ENCODE measurements at regions not wholly inside any gene's neighbourhood (a gene's known extent, or its start where the extent isn't known, plus 50 kb on each side); places are given as distances from the start of the nearest gene placed in this dataset.

DNA sequence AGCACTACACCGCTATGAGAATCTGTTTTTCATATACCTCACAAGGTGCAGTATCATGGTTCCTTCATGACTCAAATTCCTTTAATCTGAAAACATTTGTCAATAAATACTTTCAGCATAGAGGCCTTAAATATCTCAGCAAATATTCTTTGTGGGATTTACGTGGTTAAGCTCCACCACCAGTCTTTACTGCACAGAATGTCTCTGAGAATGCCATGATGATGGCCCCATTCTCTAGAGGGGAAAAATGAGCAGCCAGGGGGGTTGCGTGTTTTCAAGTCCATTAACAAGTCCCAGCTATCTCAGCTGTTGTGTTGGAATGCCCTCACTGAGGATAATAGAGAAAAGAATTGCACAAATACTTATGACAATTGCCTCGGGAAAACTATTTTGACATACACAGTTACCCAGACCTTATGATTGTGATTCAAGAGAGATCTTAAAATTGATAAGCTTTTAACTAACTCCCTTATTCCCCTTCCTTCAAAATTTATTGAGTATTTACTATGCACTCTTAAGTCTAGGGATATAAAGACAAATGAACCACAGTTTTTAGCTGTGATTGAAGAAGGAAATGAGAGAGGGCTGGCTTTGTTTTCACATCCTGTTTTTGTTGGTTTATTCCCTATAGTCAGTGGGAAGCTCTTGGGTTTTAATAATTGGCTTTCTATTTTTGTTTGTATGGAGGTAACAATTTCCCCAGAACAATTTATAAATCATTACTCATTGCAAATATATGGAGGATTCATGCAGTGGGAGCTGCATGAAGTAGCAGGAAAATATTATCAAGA lies 176.5 kb upstream of the VWC2 start:
- Histone ChIP-seq H3K4me3 (ENCODE audit: low read length in 2 of 2) (no peak overlapping the region), H3K36me3 (replicated peaks in 1 of 2; ENCODE audit: control insufficient read depth in 2 of 2, insufficient read depth in 2 of 2, low read length in 2 of 2) (no peaks in the 10 kb centered on the region), H2AFZ (ENCODE audit: low read length) (no peak overlapping the region), H2AK5ac (ENCODE audit: low read depth, low read length) (no peak overlapping the region), H3K9me3 (replicated peaks in 1 of 2; ENCODE audit: control insufficient read depth in 2 of 2, insufficient read depth in 1 of 2, low read depth in 1 of 2, low read length in 2 of 2) (no peaks in the 10 kb centered on the region), H2BK15ac (ENCODE audit: low read length) (no peak overlapping the region), H2BK5ac (ENCODE audit: low read length) (no peak overlapping the region), H3K4me1 (ENCODE audit: control insufficient read depth in 2 of 2, insufficient read depth in 1 of 2, low read depth in 1 of 2, low read length in 2 of 2) (no peaks in the 10 kb centered on the region), H4K91ac (ENCODE audit: low read depth, low read length, poor library complexity) (no peak overlapping the region), H3K27ac (replicated peaks; ENCODE audit: low read length) (no peak overlapping the region), H3K18ac (ENCODE audit: low read length) (no peak overlapping the region), H2BK120ac (ENCODE audit: low read depth, low read length) (no peak overlapping the region), H3K79me1 (ENCODE audit: low read depth, low read length) (no peaks in the 10 kb centered on the region), H3K23ac (ENCODE audit: low read depth, low read length, poor library complexity) (no peak overlapping the region), H3K4me2 (ENCODE audit: insufficient read depth, low read length, poor library complexity, severe bottlenecking) (no peak overlapping the region), H3K14ac (ENCODE audit: low read length) (no peak overlapping the region), H4K8ac (ENCODE audit: low read depth, low read length) (no peak overlapping the region), H3K27me3 (ENCODE audit: control insufficient read depth in 3 of 3, insufficient read depth in 3 of 3, low read depth in 1 of 3, low read length in 3 of 3) (no peaks in the 10 kb centered on the region), H3K9ac (ENCODE audit: low read depth, low read length, poor library complexity) (no peak overlapping the region), H3K4ac (ENCODE audit: low read length) (no peak overlapping the region), H2BK12ac (ENCODE audit: low read length) (no peak overlapping the region)
- WGBS, 2 donors (ENCODE audit: extremely low coverage in 2 of 2, insufficient read length in 2 of 2, insufficient replicate concordance in 1 of 2) = no CpG with 5 or more reads among the region's 4 CpGs
- DNase-seq (ENCODE audit: low spot score) = no peak

DNA sequence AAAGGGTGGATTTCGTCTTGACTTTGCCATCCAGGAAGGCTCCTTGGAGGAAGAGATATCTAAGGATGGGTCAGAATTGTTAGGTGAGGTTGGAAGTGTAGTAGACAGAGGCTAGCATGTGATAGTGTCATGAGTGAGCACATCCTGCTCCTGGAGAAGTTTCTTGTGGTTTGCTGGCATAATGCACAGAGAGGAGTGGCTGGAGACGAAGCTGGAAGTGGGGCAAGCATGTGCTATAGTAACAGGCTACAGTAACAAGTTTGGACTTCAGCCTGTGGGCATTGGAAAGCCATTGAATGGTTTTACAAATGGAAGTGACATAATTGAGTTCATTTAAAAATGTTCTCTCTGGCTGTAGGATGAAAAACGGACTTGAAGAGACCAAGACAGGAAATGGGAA lies 175.6 kb upstream of the VWC2 start:
- H3K4me1 ChIP-seq (ENCODE audit: control insufficient read depth in 2 of 2, insufficient read depth in 1 of 2, low read depth in 1 of 2, low read length in 2 of 2) = no peaks in the 10 kb centered on the region
- no peak overlapping the region for H2BK120ac ChIP-seq (ENCODE audit: low read depth, low read length)
- no peak overlapping the region for H3K27ac ChIP-seq (replicated peaks; ENCODE audit: low read length)
- no peaks in the 10 kb centered on the region for H3K36me3 ChIP-seq (replicated peaks in 1 of 2; ENCODE audit: control insufficient read depth in 2 of 2, insufficient read depth in 2 of 2, low read length in 2 of 2)
- no peaks in the 10 kb centered on the region for H3K27me3 ChIP-seq (ENCODE audit: control insufficient read depth in 3 of 3, insufficient read depth in 3 of 3, low read depth in 1 of 3, low read length in 3 of 3)
- H3K79me1 ChIP-seq (ENCODE audit: low read depth, low read length) = no peaks in the 10 kb centered on the region
- H3K18ac ChIP-seq (ENCODE audit: low read length) = no peak overlapping the region
- H3K14ac ChIP-seq (ENCODE audit: low read length) = no peak overlapping the region
- DNase-seq (ENCODE audit: low spot score) = no peak
- no peak overlapping the region for H3K4me2 ChIP-seq (ENCODE audit: insufficient read depth, low read length, poor library complexity, severe bottlenecking)
- H4K91ac ChIP-seq (ENCODE audit: low read depth, low read length, poor library complexity) = no peak overlapping the region
- H3K9me3 ChIP-seq (replicated peaks in 1 of 2; ENCODE audit: control insufficient read depth in 2 of 2, insufficient read depth in 1 of 2, low read depth in 1 of 2, low read length in 2 of 2) = no peaks in the 10 kb centered on the region
- no peak overlapping the region for H2BK15ac ChIP-seq (ENCODE audit: low read length)
- no peak overlapping the region for H2BK5ac ChIP-seq (ENCODE audit: low read length)
- H2BK12ac ChIP-seq (ENCODE audit: low read length) = no peak overlapping the region
- H2AK5ac ChIP-seq (ENCODE audit: low read depth, low read length) = no peak overlapping the region
- H3K4ac ChIP-seq (ENCODE audit: low read length) = no peak overlapping the region
- H3K4me3 ChIP-seq (ENCODE audit: low read length in 2 of 2) = no peak overlapping the region
- no peak overlapping the region for H3K23ac ChIP-seq (ENCODE audit: low read depth, low read length, poor library complexity)
- H3K9ac ChIP-seq (ENCODE audit: low read depth, low read length, poor library complexity) = no peak overlapping the region
- WGBS, 2 donors (ENCODE audit: extremely low coverage in 2 of 2, insufficient read length in 2 of 2, insufficient replicate concordance in 1 of 2) = no CpG with 5 or more reads among the region's 3 CpGs
- no peak overlapping the region for H2AFZ ChIP-seq (ENCODE audit: low read length)
- peak overlapping the region; percentile 78 for H4K8ac ChIP-seq (ENCODE audit: low read depth, low read length)

DNA sequence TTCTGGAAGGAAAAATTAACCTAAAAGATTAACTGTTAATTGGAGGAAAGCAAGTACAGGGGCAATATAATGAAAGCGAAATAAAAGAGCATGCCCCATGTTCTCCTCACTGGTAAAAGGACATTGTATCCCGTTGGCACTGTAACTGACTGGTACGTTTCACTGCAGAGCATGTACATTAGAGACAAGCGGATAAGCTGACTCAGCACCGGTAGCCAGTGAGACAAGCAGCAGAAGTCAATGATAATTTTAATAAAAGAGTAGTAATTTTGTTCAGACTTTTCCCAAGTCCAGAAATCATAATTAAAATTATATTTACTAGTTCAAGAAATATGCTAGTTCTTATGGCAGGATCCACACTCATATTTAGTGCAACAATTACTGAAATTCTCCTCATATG lies 161.5 kb upstream of the VWC2 start:
- H2AFZ ChIP-seq (ENCODE audit: low read length) = no peak overlapping the region
- H3K4me1 ChIP-seq (ENCODE audit: control insufficient read depth in 2 of 2, insufficient read depth in 1 of 2, low read depth in 1 of 2, low read length in 2 of 2) = no peaks in the 10 kb centered on the region
- no peak overlapping the region for H2AK5ac ChIP-seq (ENCODE audit: low read depth, low read length)
- no peaks in the 10 kb centered on the region for H3K27me3 ChIP-seq (ENCODE audit: control insufficient read depth in 3 of 3, insufficient read depth in 3 of 3, low read depth in 1 of 3, low read length in 3 of 3)
- no peak overlapping the region for H3K4me2 ChIP-seq (ENCODE audit: insufficient read depth, low read length, poor library complexity, severe bottlenecking)
- H3K36me3 ChIP-seq (replicated peaks in 1 of 2; ENCODE audit: control insufficient read depth in 2 of 2, insufficient read depth in 2 of 2, low read length in 2 of 2) = no peaks in the 10 kb centered on the region
- H2BK12ac ChIP-seq (ENCODE audit: low read length) = no peak overlapping the region
- H3K18ac ChIP-seq (ENCODE audit: low read length) = no peak overlapping the region
- WGBS, 2 donors (ENCODE audit: extremely low coverage in 2 of 2, insufficient read length in 2 of 2, insufficient replicate concordance in 1 of 2) = no CpG with 5 or more reads among the region's 5 CpGs
- no peak overlapping the region for H3K4ac ChIP-seq (ENCODE audit: low read length)
- no peak overlapping the region for H2BK5ac ChIP-seq (ENCODE audit: low read length)
- H3K79me1 ChIP-seq (ENCODE audit: low read depth, low read length) = no peaks in the 10 kb centered on the region
- no peak overlapping the region for H2BK120ac ChIP-seq (ENCODE audit: low read depth, low read length)
- no peak overlapping the region for H3K23ac ChIP-seq (ENCODE audit: low read depth, low read length, poor library complexity)
- no peak overlapping the region for H2BK15ac ChIP-seq (ENCODE audit: low read length)
- no peak overlapping the region for H4K91ac ChIP-seq (ENCODE audit: low read depth, low read length, poor library complexity)
- no peak for DNase-seq (ENCODE audit: low spot score)
- H3K9me3 ChIP-seq (replicated peaks in 1 of 2; ENCODE audit: control insufficient read depth in 2 of 2, insufficient read depth in 1 of 2, low read depth in 1 of 2, low read length in 2 of 2) = no peaks in the 10 kb centered on the region
- no peak overlapping the region for H3K4me3 ChIP-seq (ENCODE audit: low read length in 2 of 2)
- H3K14ac ChIP-seq (ENCODE audit: low read length) = no peak overlapping the region
- H4K8ac ChIP-seq (ENCODE audit: low read depth, low read length) = no peak overlapping the region
- H3K9ac ChIP-seq (ENCODE audit: low read depth, low read length, poor library complexity) = no peak overlapping the region
- no peak overlapping the region for H3K27ac ChIP-seq (replicated peaks; ENCODE audit: low read length)

DNA sequence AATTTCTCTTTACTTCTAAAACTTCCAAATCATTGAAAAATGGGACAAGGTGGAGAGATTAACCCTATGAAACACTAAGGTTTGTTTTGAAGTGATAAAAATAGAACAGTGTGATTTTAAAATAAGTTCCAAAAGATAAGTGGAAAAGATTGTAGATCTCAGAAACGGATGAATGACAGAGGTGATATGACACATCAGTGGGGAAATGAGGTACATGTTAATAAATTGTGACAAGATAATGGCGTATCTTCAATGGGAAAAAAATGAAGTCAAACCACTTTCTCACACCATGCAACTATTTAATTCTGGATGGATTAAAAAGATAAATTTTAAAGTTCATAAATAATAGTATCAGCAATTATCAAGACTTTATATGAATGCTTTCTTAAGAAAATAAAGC lies 159.7 kb upstream of the VWC2 start:
- no peaks in the 10 kb centered on the region for H3K4me1 ChIP-seq (ENCODE audit: control insufficient read depth in 2 of 2, insufficient read depth in 1 of 2, low read depth in 1 of 2, low read length in 2 of 2)
- no peak overlapping the region for H3K27ac ChIP-seq (replicated peaks; ENCODE audit: low read length)
- no peak overlapping the region for H3K9ac ChIP-seq (ENCODE audit: low read depth, low read length, poor library complexity)
- no peak overlapping the region for H4K8ac ChIP-seq (ENCODE audit: low read depth, low read length)
- H3K36me3 ChIP-seq (replicated peaks in 1 of 2; ENCODE audit: control insufficient read depth in 2 of 2, insufficient read depth in 2 of 2, low read length in 2 of 2) = no peaks in the 10 kb centered on the region
- no CpG with 5 or more reads among the region's 2 CpGs for WGBS, 2 donors (ENCODE audit: extremely low coverage in 2 of 2, insufficient read length in 2 of 2, insufficient replicate concordance in 1 of 2)
- H2BK15ac ChIP-seq (ENCODE audit: low read length) = no peak overlapping the region
- no peak for DNase-seq (ENCODE audit: low spot score)
- H2AFZ ChIP-seq (ENCODE audit: low read length) = no peak overlapping the region
- H3K23ac ChIP-seq (ENCODE audit: low read depth, low read length, poor library complexity) = no peak overlapping the region
- H2BK120ac ChIP-seq (ENCODE audit: low read depth, low read length) = no peak overlapping the region
- no peak overlapping the region for H3K18ac ChIP-seq (ENCODE audit: low read length)
- H3K27me3 ChIP-seq (ENCODE audit: control insufficient read depth in 3 of 3, insufficient read depth in 3 of 3, low read depth in 1 of 3, low read length in 3 of 3) = no peaks in the 10 kb centered on the region
- H2AK5ac ChIP-seq (ENCODE audit: low read depth, low read length) = no peak overlapping the region
- no peaks in the 10 kb centered on the region for H3K79me1 ChIP-seq (ENCODE audit: low read depth, low read length)
- H2BK5ac ChIP-seq (ENCODE audit: low read length) = no peak overlapping the region
- no peak overlapping the region for H3K14ac ChIP-seq (ENCODE audit: low read length)
- no peak overlapping the region for H3K4ac ChIP-seq (ENCODE audit: low read length)
- H4K91ac ChIP-seq (ENCODE audit: low read depth, low read length, poor library complexity) = no peak overlapping the region
- H3K9me3 ChIP-seq (replicated peaks in 1 of 2; ENCODE audit: control insufficient read depth in 2 of 2, insufficient read depth in 1 of 2, low read depth in 1 of 2, low read length in 2 of 2) = no peaks in the 10 kb centered on the region
- no peak overlapping the region for H3K4me2 ChIP-seq (ENCODE audit: insufficient read depth, low read length, poor library complexity, severe bottlenecking)
- H3K4me3 ChIP-seq (ENCODE audit: low read length in 2 of 2) = no peak overlapping the region
- no peak overlapping the region for H2BK12ac ChIP-seq (ENCODE audit: low read length)

All from neuronal stem cell (in vitro differentiated cells).